ENCODE measurements at regions not wholly inside any gene's neighbourhood (a gene's known extent, or its start where the extent isn't known, plus 50 kb on each side); places are given as distances from the start of the nearest gene placed in this dataset.
A peak's percentile ranks its signal among the peaks of the same experiment; 100 is the strongest.

GRCh38 chr10:129090165-129090564 is 376.9 kb upstream of the MGMT start:
- H3K27ac ChIP-seq = no peak overlapping the region
- no peak for TF ChIP-seq CTCF (conservative IDR thresholded peaks at IDR 0.05)

- no peak overlapping the region for H3K27ac ChIP-seq
- TF ChIP-seq CTCF (conservative IDR thresholded peaks at IDR 0.05) = no peak
Measured at GRCh38 chr10:129090618-129091366, 376.2 kb upstream of the MGMT start.

DNA sequence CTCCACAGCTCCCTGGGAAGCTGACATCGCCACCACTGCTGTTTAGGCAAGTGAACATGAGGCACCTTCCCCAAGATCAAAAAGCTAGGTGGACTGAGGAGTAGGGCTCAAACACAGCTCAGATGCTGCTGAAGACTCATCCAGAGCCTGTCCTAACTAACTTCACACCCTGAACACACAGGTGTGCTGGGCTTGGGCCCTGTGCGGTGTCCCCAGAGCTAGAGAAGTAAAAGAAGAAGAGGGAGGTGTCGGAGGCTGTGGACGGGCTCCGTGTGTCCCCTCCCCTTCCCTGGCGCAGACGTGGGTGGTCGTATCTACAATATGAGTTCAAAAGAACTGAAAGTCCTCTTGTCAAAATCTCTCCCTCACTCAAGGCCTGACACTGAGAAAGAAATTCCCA is 373.4 kb upstream of the MGMT start:
- H3K27ac ChIP-seq = no peak overlapping the region
- TF ChIP-seq CTCF (conservative IDR thresholded peaks at IDR 0.05) = no peak

GRCh38 chr10:129094233-129094632 is 372.8 kb upstream of the MGMT start:
- TF ChIP-seq CTCF (conservative IDR thresholded peaks at IDR 0.05) = no peak
- H3K27ac ChIP-seq = no peak overlapping the region

GRCh38 chr10:129094861-129095260 is 372.2 kb upstream of the MGMT start:
- TF ChIP-seq CTCF (conservative IDR thresholded peaks at IDR 0.05) = no peak
- H3K27ac ChIP-seq = no peak overlapping the region

DNA sequence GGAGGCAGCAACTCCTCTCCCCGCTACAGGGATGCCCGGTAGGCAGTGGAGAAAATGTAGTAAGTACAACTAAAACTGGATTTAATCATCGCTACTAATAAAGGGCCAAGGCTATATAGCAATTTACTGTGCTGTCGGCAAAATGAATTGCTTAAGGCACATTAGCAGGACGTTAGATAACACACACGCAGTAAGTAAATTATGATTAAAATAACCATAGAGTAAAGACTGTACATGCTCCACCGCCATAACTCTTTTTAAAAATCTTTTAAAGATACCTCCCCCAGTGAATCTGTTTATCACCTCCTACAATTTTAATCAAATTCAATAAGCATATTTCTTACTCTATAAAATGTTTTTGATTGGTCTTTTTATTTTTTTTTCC is 371.4 kb upstream of the MGMT start:
- no peak overlapping the region for H3K27ac ChIP-seq
- TF ChIP-seq CTCF (conservative IDR thresholded peaks at IDR 0.05) = no peak

DNA sequence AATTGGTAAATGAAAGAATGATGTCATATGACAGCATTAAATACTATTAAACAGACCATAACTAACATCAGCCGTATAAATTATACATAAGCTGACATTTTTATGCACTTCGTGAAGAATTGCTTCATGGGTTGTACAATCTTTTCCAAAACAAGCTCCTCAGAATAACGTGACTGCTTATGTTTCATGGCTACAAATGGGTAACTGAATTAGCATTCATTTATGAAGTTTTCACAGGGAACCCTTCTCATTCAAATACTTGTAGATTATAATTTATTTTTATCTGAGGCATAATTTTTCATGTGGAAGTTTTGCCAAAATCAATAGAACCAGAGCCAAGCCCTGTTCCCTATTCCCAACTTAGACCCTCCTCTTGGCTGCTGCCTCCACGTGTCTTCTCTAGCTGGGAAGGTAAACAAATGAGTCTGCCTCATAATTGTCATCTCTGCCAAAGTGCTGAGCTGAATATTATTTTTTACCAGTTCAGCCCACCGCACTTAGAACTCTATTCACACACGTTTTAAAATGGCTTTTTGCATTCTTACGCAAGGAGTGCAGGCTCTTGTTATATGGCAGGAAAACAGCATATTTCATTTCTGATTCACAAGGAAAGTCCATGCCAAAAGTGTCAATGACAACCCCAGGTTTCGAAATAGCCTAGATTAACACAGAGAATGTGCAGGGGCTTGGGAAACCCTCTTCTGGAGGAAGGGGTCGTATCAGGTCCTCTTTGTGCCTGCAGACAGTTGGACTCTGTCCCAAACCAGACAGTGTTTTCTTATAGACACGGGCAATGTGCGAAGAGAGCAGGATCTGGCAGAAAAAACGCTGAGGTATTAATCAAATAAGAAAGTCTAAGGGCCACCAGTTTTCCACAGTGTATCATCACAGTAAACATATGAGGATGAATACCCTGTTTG is 370.7 kb upstream of the MGMT start:
- peak overlapping the region; percentile 36 for H3K27ac ChIP-seq

More for the DNA sequence above, 370.7 kb upstream of the MGMT start:
- no peak for TF ChIP-seq CTCF (conservative IDR thresholded peaks at IDR 0.05)
